SKM-1 treated with dmso at 0.1 percent for 144 hours (cell line): ENCODE measurements at regions not wholly inside any gene's neighbourhood (a gene's known extent, or its start where the extent isn't known, plus 50 kb on each side); places are given as distances from the start of the nearest gene placed in this dataset.
"Not testable (repeated sequence)": the region's sequence is repeated elsewhere in the genome, so short reads cannot be mapped to it uniquely, and the experiment has no call there.

ENCODE experiments used
- DNase-seq: peaks from one replicate; lab custom pipeline; 2025; ENCODE audit not compliant: unreplicated experiment; lab: John Stamatoyannopoulos, UW

DNA sequence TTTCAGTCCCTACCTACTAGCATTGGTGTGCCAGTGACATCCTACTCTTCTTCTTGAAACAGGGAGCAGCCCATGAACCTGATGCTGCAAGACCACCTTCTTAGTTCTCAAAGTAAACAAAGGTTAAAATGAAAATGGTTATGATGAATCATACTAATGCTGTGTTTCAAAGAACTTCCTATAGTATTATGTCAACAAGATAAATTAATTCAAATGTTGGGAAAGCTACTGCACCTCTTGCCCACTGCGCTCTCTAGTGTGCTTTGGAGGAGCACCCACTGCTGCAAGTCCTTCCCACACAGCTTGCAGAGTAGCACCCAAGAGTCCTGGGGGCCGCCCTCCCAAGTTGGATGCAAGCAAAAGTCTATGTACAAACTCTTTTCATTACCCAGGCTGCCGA, 81.1 kb downstream of the CD200R1L start:
- DNase-seq, result no peak

DNA sequence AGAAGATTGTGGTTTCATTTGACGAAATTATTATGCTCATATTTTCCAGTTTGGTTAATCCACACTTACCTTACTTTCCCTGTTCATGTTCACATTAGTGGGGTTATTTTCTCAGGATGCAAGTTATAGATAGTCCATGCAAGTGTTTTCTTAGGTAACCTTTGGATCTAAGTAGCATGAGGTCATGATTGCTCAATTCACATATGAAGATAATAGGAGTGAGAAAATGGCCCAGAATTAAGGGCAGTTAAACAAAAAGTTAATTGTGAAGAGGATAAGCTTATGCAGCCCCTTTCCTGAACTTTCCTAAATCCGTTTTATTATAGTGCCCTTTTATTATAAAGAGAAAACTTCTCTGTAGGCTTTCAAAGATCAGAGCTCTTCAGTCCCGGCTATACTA, 83.4 kb downstream of the CD200R1L start:
- no peak for DNase-seq

DNA sequence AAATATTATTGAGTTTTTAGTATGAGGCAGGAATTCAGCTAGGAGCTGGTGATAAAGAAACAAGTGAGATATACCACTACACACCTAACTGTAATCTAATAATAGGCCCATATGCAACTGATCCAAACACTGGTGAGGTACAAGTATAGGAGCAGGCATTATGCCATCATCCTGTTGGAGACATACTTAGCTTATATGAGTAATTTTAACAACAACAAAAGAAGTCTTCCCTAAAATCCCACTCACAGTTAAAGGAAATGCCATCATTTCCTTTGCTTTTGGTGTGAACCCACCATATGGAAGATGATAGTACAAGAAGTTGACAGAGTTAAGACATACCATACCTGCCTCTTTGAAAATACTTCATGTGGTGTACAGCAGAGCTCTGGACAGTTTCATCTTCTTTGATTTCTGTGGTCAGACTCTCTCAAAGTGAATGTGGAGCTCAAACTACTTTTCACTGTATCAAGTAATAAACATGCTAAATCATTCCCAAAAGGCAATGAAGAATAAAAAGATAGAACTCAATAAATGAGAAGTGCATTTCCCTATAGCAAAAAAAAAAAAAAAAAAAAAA, 85.5 kb downstream of the CD200R1L start:
- DNase-seq, result no peak

DNA sequence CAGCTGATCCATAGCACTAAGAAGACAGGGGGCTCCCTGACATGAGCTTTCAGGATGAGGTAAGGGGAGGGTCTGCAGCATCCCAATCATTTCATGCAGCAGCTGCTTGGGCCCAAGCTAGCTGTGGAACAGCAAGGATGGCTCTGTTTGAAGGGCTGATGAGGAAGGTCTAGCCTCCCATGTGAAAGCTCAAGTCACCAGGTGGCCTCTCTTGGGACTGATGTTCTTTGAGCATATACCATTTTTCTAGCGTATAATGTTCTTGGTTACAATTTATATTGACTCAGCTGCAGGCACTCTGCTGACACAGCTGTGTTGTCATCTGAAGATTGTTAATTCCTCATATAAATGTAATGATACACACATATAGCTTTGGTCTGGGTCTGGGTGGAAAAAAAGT, 87.0 kb downstream of the CD200R1L start:
- no peak for DNase-seq

DNA sequence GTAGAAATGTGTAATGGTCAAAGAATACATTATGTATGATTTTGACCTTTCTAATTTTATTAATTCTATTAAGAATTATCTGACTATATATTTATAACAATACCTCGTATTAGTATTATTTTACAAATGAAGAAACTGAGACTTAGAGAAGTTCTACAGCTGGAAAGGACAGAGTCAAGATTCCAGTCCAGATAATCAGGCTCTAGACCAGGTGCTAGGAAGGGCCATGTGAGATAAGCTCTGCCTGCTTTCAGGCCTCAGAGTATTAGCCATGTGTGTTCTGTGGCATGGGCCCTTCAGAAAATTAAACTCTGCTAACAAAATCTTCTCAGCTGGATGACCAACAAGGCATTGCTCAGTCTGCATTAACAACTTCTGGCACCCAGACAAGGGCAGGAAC, 87.5 kb downstream of the CD200R1L start:
- no peak for DNase-seq

DNA sequence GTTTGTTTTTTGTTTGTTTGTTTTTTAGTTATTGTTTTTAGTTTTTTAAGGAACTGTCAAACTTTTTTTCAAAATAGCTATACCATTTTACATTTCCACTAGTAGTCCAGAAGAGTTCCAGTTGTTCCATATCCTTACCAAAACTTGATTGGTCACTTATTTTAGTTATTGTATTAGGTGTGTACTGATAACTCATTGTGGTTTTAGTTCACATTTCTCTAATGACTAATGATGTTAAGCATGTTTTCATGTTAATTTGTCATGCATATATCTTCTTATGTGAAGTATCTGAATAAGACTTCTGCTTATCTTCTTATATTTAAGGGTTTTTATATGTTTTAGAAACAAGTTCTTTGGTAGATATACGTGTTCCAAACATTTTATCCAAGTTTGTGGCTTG, 89.5 kb downstream of the CD200R1L start:
- no peak for DNase-seq

DNA sequence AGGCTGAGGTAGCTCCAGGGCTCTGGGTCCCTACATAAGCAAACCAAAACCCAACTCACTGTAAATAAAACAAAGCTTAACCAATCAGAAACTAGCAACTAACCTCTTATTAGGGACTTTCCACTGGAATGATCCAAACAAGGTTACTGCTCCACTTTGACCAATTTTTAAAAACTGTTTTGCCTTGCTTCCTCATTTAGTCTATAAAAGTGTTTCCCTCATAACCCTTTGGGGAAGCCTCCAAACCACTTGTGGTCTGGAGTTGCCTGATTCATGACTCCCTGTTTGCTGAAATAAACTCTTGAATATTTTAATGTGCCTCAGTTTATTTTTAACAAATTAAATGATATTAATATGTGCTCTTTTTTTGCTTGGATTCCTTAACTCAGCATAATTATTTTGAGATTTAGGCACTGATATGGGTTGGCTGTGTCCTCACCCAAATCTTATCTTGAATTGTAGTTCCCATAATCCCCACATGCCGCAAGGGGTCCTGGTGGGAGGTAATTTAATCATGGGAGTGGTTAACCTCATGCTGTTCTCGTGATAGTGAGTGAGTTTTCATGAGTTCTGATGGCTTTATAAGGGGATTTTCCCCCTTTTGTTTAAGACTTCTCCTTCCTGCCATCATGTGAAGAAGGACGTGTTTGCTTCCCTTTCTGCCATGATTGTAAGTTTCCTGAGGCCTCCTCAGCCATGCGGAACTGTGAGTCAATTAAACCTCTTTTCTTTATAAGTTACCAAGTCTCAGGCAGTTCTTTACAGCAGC, 90.6 kb downstream of the CD200R1L start:
- peak; percentile 55 for DNase-seq

DNA sequence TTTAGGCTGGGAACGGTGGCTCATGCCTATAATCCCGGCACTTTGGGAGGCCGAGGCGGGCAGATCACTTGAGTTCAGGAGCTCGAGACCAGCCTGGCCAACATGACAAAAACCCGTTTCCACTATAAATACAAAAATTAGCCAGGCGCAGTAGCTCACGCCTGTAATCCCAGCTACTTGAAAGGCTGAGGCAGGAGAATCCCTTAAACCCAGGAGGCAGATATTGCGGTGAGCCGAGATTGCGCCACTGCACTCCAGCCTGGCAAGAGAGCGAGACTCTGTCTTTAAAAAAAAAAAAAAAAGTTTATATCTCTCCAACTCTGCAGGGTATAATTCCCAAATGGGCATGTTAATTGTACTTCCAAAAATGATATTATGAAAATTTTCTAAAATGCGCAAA, 91.6 kb downstream of the CD200R1L start:
- not testable (repeated sequence) for DNase-seq

DNA sequence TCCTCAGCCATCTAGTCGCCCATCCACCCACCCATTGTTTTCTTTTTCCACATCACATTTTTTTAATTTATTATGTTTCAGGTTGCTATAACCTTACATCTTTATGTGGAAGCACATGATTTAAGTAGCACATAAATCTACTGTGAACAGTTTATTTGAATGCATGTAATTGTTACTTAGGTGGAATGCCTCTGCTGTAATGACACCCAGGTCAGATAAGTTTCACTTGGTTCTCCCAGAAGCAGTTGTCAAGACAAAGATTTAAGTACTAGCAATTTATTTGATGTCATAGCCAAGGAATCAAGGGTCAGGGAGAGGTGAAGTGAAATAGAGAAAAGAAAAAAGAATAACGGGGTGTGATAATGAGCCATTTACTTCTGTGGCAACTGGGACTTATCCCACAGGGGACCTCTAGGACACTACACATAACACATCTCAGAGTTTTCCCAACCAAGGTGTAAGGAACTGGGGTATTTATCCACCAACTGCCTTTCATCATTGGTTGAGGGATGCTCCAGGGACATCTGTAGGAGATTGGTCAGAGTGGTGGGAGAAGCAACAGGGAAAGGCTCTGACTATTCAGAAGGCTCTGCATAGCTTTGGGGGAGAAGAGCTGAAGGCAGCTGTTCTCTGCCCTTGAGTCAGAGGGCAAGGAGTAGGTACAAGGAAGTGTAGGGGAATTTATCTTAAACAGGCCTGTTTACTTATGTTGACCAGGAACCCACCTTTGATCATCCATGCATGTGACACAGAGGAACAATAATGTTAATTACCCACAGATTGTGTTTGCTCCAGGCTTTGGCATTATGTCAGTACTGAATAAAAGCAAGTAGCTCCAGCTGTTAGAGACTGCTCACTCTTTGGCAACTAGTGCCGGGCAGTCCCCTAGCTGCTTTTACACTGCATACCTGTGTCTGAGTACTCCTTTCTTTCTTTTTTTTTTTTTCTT, 94.8 kb downstream of the CD200R1L start:
- DNase-seq, result no peak

DNA sequence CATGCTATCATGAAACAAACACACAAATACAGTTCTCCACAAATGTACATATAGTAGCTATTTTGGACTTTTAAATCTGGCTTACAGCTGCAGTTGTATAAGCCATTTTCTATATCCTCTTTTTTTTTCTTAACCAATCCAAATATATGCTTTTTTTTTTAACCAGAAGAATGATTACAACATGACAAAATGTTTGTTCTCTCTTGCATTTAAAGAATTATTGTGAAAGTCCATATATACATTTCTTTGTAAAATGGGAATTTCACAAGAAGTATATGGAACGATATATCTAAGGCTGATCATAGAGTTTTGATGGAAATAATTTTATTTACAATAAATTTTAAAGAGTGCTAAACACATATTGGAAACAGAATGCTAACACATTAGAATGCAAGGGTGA, 95.6 kb downstream of the CD200R1L start:
- DNase-seq, result no peak

DNA sequence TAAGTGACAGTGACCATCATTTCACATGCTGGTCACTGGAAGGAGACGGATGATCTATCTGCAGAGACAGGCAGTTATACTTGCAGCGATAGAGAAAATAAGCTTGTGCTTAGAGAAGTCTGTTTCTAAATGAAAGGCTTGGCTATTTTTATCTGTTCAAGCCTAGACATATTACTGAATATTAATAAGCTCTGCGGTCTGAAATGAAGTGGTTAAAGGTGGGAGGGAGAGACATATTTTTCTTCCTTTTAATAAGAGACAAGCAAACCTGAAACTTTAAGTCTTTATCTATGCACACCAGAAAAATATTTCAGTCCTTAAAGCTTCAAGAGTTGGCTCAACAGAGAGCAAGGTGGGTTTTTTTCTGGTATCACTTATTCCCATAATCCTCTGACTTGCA, 99.0 kb downstream of the CD200R1L start:
- no peak for DNase-seq

DNA sequence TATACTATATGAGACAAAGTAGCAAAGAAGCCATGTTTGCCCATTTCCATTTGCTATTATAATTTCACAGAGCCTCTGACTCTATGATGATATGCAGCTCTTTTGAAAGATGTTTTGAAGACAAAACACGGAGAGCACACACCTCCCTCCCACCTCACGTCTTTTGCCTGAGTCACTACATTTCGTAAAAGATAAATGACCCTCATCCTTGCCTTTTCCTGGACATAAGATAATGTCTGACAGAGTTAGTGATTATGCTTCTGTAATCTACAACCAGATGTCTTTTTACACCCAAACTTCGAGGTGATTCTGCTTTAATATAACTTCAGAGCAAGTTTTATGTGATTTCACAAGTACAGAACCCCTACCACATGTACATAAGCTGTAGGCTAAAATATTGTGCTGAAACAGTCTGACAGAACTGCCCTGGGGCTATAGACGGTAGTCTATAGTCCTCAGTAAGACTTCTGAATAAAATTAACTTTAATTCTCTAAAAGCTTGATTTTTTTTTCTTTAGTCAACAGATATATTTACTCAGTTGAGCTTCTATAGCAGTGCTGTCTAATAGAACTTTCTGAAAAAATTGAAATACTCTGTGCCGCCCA, 99.9 kb downstream of the CD200R1L start:
- DNase-seq, result no peak

DNA sequence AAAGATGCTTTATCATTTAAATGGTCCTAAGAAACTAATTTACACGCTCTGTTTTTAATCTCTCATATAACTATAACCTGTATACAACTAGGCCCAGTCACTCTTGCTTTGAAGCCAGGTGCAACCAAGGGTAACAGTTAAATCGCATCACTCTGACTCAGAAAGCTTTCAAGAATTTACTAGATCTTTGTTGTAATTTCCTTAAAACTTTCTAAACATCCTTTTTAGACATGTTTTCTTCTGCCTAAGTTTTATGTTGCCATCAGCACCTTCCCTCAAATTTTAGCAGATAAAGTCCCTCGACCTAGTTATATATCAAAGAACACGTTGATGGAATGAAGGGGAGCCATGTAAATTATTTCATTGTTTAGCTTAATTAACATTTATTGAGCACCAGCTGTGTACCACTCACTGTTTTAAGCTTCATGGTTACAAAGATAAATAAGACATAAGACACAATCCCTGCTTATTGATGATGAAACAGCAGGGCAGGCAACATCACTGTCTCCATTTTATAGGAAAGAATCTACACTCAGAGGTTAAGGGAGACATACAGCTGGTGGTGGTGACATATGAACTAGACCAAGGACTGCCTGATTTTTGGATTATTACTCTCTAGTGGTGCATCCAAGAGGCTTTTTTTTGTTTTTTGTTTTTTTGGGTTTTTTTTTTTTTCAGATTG, 101.0 kb downstream of the CD200R1L start:
- no peak for DNase-seq

DNA sequence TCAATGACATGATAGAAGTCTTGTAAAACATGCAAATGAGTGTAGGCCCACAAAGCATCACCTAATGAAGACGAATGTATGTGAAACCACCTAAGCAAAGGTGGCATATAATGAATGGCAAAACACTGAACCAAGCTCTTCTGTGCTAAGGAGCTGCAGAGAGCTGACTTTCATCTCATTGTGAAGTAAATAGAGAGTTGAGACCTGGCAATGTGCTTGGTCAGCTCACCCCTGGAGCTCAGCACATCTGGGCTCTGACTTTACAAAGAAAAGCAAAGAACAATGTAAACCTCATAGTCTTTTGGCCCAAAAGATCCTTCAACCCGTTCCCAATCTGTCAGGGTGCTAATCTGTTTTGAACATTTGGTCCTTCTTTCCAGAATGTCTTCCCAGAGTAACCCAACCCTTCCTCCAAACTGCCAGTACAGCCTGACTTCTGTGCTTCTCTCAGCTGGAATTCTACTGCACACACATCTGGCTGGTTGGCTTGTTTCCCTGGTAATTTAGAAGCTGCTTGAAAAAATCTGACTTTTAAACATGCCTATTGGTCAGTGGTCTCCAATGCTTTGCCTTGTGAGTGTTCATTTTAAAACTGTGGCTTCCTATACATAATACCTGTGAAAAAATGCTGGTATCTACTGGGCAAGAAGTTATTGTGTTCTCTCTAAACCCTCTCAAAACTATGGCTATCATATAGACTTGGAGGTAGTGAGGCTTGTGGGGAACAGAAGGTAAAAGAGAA, 101.7 kb downstream of the CD200R1L start:
- no peak for DNase-seq

DNA sequence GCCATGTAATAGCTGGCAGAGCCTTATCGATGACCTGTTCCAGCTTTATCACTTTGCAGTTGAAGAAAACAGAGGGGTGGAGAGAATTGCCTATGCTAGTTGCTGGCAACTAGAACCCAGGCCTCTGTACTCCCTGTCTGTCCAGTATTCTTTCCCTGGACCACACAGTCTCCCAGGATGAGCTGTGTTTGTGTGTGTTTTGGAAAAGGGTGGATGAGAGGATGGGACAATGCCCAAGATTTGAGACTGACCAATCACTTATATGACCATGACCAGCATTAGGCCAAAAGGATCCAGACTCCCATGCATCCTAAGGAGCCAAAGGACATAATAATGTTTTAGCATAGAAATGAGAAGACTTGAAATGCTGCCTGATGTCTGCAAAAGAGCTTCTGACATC, 102.6 kb downstream of the CD200R1L start:
- DNase-seq, result no peak

DNA sequence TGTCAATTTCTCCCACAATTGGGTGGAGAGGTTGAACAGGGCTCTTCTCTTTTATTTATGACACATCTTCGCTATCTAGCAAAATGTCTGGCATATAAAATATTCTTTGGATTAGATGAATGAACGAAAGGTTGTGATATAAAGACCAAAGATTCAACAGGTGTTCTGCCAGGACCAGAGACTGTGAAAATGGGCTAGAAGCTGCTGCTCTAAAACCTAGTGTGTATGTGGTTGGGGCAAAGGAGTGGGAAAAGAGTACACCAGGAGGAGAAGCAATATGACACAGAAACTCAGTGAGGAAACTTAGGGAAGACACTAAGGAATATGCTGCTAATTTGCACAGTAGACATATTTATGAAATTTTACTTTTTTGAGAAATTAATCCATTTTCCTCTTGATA, 102.0 kb upstream of the CCDC80 start:
- no peak for DNase-seq

DNA sequence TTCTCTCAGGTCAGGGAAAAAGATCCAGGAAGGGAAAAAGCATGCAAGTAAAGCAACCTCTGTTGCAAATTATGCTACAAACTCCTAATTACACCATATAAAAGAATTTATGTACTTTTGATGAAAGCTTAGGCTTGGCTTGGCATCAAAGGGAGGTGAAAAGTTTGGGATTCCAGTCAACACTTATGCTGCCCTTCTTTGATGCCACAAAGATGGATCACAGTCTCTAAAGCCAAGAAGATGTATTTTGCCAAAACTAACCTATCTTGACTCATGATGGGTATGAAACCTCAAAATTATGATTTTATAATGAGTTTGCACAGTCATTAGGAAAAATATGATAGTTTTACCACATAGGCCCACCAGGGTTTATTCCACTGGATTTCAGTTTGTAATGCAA, 101.0 kb upstream of the CCDC80 start:
- DNase-seq, result no peak

DNA sequence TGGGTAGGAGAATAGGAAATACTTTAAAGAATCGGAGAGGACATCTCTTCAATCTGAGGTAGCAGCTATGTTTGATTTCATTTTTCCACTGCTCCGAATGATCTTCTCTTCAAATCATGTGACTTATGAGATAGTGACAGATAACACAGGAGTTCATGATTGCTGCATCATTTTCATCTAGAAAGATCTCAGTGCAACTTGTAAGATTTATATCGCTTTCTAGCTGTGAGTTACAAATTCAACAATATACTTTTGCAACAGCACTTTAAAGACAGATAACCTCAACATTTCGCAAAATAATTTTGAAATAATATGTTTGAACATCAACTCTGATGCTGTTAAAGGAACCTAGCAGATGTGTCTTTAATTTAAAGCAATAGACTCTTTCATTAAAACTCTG, 99.9 kb upstream of the CCDC80 start:
- no peak for DNase-seq

DNA sequence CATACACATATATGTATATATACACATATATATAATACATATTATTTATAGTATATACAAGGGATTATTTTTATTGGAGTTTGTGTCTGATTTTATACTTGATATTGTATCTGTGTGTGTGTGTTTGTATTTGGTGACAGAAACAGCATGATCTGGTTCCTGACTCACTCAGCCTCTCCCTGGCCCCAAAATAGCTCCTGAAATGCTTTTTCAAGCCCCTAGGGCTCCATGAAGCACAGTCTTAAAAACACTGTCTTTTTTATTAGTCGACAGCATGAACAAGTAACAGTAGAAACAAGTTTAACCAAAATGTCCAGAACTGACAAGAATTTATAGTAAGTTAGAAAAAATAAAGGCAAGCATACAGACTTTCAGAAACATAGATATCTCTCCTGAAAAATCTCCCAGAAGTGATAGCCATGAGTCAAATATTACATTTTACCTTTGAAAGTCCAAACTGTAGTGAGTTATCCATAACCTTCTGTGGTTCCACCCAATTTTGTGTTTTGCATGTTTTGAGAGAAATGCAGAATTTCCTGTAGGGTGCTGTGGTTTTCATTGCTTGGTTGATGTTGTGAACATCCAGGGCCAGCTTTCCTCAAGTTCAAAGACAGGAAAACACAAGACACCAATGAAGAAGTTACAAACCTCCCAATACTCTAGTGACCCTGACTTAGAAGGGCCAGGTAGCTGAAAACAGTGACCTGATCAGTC, 98.5 kb upstream of the CCDC80 start:
- no peak for DNase-seq

DNA sequence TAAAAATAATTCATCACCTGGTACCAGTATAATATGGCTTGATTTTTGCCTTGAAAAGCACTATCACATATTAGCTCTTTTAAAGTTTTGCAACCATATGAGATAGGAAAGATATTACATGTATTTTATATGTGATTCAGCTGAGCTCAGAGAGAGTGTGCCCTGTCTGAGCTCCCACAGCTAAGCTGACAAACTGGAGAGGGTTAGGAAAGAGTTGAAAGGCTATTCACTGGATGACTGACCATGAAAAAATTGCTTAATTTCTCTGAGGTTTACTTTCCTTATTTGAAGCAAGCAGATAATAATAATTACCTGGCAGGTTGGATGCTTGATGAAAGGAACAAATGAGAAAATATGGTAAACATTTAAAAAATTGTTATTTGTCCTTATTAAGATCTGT, 97.4 kb upstream of the CCDC80 start:
- DNase-seq, result no peak
